Gastroesophageal sphincter (tissue), 3 donors: ENCODE measurements at regions not wholly inside any gene's neighbourhood (a gene's known extent, or its start where the extent isn't known, plus 50 kb on each side); places are given as distances from the start of the nearest gene placed in this dataset.

ENCODE experiments used
- EP300 ChIP-seq: sonication (generic); formaldehyde crosslinking; IDR thresholded peaks from one replicate; pipeline ENCODE4 v1.6.1; 2017; ENCODE audit warnings: antibody characterized with exemption, mild to moderate bottlenecking
- POLR2A ChIP-seq, 2 donors: fragments of 450-650 bp; IDR thresholded peaks; one replicate each; pipeline ENCODE4 v1.6.1; 2017; ENCODE audit warnings: antibody characterized with exemption in 2 of 2, mild to moderate bottlenecking in 2 of 2, moderate library complexity in 1 of 2
- TF ChIP-seq, protein P1 (sequence below), 4 experiments: fragments of 200-600 bp in 2 of 4; fragments of 450-650 bp in 2 of 4; sonication (generic) in 1 of 4; IDR thresholded peaks; one replicate each; pipeline ENCODE4 v1.5.1; 2017 to 2019; ENCODE audit warnings: antibody characterized with exemption in 4 of 4, mild to moderate bottlenecking in 2 of 4, moderate library complexity in 2 of 4

GRCh38 chr3:8255725-8256124 lies 245.9 kb upstream of the LMCD1 start:
- TF ChIP-seq POLR2A (IDR thresholded peaks at IDR 0.05), result no peak
- TF ChIP-seq, protein P1, sequence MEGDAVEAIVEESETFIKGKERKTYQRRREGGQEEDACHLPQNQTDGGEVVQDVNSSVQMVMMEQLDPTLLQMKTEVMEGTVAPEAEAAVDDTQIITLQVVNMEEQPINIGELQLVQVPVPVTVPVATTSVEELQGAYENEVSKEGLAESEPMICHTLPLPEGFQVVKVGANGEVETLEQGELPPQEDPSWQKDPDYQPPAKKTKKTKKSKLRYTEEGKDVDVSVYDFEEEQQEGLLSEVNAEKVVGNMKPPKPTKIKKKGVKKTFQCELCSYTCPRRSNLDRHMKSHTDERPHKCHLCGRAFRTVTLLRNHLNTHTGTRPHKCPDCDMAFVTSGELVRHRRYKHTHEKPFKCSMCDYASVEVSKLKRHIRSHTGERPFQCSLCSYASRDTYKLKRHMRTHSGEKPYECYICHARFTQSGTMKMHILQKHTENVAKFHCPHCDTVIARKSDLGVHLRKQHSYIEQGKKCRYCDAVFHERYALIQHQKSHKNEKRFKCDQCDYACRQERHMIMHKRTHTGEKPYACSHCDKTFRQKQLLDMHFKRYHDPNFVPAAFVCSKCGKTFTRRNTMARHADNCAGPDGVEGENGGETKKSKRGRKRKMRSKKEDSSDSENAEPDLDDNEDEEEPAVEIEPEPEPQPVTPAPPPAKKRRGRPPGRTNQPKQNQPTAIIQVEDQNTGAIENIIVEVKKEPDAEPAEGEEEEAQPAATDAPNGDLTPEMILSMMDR (IDR thresholded peaks at IDR 0.05), result no peak
- TF ChIP-seq EP300, result no peak
